NCI-H1105 treated with DMSO at 0.1 percent for 48 hours (cell line): ENCODE measurements at regions not wholly inside any gene's neighbourhood (a gene's known extent, or its start where the extent isn't known, plus 50 kb on each side); places are given as distances from the start of the nearest gene placed in this dataset.

Experiments used
- DNase-seq: peaks from one replicate; lab custom pipeline; 2025; lab: John Stamatoyannopoulos, UW

- no peak for DNase-seq
Measured at GRCh38 chr13:110097013-110097412, 209.9 kb downstream of the COL4A1 start.

- DNase-seq, result no peak
Measured at GRCh38 chr13:110092831-110093247, 214.1 kb downstream of the COL4A1 start.

- no peak for DNase-seq
Measured at GRCh38 chr13:110089815-110090214, 217.1 kb downstream of the COL4A1 start.

DNA sequence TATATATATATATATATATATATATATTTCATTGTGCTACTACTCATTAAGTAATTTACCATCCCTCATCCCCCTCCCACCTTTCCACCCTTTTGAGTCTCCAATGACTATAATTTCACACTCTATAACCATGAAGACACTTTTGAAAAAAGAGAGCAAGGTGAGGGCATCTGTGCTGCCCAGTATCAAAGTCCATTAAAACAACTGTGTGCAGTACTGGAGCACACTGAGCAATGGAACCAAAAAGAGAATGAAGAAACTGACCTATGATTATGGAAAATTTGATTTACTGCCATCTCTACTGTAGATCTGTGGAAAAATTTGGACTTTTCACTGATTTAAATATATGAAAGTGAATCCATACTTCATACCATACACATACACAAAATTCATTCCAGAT, 217.9 kb downstream of the COL4A1 start:
- no peak for DNase-seq

GRCh38 chr13:110073982-110074381, 233.0 kb downstream of the COL4A1 start:
- DNase-seq, result no peak

DNA sequence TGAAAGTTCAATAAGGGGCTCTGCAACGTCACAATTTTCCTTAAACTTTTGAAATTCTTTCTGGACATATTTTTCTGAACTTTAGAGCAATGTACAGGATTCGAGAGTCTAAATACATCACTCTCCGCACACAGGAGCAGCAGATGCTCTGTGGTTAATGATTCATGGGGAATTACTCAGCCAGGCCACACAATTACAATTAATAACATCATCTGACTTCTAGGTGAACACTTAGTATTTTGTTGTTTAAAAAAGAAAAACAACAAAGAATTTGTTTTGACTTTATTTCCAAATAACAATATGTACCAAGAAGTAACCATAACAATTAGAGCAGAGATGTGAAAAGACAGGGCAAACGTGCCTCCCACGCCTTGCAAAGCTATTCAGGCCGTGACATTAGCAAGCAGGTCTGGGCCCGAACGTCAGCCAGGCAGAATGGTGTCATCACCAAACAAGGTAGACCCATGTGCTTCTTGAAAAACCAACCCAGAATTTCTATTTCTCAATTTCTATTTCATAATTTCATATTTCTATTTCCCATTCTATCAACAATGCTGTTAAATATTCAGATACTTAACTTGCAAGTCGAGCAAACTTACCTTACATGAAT, 236.3 kb downstream of the COL4A1 start:
- no peak for DNase-seq

DNA sequence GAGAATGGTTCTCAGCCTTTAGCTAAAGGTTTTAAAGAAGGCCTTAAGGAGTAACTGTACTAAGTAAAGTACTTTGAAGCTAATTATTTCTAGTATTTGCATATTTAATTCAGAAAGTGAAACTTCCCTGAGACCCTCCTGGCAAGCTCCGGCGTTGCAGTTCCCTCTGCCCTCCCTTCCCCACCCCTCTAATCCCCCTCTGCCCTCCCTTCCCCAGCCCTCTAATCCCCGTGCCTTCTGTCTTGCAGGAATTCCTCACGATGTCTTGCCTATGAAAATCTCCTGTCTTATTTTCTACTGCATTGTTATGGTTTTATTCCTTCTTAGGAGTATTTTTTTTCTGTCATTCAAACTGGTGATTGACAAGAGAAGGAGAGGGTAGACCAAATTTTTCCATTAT, 236.9 kb downstream of the COL4A1 start:
- DNase-seq, result no peak

DNA sequence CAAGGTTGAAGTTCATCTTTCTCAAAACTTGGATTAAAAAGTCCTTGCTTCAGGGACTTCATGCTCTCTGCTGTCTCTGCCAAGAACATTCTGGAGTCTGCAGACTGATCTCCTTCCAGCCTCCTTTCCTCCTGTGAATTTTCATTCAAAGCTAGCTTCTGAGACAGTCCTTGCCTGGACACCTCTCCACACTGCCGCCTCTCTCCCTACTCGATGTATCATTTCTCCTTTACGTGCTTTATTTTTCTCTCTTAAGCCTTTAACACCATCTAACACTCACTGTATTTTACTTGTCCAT, 238.8 kb downstream of the COL4A1 start:
- no peak for DNase-seq

DNA sequence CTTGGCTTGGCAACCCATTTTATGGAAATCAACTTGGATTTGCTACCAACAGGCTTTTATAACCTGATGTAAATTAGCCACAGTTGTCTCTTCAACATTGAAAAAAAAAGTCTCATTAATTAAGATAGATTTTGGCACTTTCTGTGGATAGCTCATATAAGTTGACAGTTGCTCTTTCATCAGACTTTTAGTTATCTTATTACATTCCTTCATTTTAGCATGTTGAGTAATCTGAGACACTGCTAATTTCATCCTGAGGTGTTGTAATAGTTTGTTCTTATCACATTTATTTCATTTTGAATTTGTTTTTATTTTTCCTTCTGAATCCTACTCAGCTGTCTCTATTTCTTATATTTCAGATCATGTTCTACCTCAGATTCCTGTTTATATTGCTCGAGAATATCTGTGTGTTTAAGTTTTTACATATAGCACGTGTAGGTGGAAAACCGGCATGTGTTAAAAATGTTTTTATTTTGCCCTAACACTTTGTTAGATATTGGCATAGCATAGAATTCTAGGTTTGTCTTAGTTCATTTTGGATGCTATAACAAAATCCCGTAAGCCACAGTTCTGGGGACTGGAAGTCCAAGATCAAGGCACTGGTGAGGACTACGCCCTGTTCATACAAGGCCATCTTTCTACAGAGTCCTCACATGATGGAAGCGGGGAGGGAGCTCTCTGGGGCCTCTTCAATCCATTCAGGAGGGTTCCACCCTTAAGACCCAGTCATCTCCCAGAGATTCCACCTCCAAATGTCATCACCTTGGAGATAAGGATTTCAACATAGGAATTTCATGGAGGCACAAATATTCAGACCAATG, 239.4 kb downstream of the COL4A1 start:
- DNase-seq, result no peak

GRCh38 chr13:110065780-110066179, 241.2 kb downstream of the COL4A1 start:
- no peak for DNase-seq

DNA sequence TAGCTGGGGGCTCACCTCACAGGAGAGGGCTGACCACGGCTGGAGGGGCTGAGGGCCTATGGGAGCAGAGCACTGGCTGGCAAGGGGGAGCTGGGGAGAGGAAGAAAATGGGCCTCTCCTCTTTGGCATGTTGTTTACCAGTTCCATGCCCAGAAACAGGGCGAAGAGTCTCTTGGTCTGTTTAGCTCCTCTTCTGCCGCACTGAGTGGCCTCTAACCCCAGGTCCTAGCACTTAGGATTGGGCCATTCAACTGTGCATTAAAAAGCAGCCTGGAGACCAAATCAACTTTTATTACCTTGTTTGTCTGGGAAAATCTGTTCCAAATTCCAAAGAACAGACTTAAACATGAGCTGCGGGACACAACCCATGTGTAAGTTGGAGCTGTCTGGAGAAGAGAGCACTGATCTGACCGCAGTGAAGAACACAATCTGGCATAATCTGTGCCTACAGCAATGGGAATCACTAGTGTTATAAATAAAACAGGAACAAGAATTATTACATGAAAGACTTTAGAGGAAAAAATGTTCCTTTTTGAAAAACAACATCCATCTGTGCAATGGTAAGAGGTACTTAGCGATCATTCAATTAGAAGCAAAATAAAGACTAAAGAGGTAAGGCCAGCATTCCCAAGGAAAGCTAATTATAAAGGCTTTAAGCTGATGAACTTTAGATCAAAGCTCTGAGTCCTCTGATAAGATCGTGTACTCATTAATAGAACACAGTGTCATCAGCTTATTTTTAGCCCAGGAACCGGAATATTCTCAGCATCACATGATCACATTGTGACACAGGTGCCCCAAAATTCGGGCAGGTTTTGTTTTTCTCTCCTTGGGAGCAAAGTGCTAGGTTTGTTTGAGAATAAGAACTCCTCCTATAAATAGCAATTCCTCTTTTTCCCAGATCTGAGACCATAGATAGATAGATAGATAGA, 243.2 kb downstream of the COL4A1 start:
- DNase-seq, result no peak

GRCh38 chr13:110062777-110063442, 244.0 kb downstream of the COL4A1 start:
- DNase-seq, result no peak

- no peak for DNase-seq
Measured at GRCh38 chr13:110062077-110062776, 244.7 kb downstream of the COL4A1 start.

DNA sequence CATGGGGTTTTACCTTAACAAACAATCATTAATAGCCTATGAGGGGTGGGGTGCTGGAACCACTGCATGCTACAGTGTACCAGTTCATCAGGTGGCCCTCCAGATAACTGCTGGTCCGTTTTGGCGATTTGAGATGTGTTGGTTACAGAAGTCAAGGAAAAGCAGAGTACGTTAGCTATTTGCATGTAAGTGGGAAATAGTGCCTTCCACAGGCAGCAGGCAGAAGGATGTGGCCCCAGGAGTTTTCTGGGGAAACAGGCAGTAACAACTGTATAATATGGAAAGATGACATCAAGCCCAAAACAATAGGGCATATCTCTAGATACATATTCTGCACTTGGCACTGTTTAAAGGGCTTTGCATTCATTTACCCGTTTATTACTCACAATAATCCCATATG, 245.7 kb downstream of the COL4A1 start:
- DNase-seq, result no peak

DNA sequence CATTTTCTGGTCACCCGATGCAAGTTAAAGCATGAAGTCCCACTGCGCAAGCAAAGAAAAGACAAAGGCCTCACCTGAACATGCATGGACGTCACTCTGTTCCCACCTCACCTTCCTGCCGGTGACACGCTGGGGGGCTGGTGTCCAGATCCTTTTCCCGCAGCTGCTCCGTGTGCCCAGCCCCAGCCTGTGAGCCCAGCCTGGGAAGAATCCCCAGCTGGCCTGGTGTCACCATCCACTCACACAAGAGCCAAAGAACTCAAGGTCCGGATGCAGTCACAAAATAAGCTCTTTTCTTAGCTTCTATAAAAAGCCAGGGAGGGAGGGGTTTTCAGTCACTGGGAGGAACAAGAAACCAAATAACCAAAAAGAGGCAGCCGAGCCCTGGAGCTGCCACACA, 249.9 kb downstream of the COL4A1 start:
- no peak for DNase-seq

- no peak for DNase-seq
Measured at GRCh38 chr13:110056640-110057039, 250.3 kb downstream of the COL4A1 start.

DNA sequence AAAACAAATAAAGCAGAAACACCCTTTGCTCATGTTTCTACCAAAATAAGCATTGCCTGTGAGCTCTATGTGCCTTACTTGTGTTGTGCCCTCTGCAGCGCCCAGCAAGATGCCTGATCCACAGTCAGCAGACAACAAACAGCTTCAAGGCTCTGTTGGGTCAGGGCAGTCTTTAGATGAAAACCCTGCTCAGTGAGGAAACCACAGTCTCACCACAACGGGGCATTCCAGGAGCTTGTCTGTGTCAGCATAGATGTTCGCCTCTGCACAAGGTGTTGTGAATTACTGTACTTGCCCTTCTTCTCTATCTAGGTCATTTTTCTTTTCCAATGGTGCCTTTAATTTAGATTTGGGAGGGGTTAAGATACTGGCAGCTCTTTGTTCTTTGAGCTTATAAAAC, 251.9 kb downstream of the COL4A1 start:
- no peak for DNase-seq

GRCh38 chr13:110054041-110054440, 252.9 kb downstream of the COL4A1 start:
- DNase-seq, result no peak

DNA sequence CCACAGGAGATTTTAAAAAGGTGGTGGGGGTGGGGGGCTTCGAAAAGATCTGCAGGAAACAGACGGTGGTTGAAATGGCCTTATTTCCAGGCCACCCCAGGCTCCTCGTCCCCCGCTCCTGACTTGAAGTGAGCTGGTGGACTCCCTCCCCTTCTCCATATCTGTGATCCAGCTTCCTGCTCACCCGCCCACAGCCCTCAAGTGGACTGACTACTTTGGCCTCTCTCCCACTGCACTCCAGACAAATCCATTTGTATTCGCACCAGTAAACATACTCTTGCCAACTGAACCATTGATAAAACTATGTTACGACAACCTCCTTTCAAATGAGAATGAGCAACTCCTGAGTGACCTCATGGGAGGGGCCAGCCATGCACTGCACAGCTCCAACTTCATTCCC, 259.5 kb downstream of the COL4A1 start:
- peak; percentile 97 for DNase-seq

- DNase-seq, result no peak
Measured at GRCh38 chr13:110046811-110047210, 260.1 kb downstream of the COL4A1 start.

DNA sequence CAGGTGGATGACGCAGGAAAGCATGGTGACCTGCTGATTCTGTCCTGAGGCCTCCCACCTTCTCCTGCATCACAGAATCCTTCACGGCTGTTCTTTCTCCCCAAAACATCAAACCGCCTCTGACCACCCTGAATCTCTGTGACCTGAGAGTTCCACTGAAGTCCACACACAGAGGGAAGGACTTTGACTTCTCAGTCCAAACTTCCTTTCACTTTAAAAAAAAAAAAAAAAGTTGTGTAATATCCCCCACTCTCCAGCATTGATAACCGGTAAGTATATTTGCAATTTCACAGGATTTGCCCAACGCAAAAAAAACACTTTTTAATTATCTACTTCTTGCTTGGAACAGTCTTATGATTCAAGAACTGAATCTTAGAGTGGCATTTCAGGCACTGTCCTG, 259.5 kb upstream of the IRS2 start:
- DNase-seq, result no peak

- DNase-seq, result no peak
Measured at GRCh38 chr13:110045202-110045601, 258.8 kb upstream of the IRS2 start.
